ENCODE measurements at regions not wholly inside any gene's neighbourhood (a gene's known extent, or its start where the extent isn't known, plus 50 kb on each side); places are given as distances from the start of the nearest gene placed in this dataset.

GRCh38 chr5:143506836-143507552 lies 103.5 kb upstream of the NR3C1 start:
- BruUV-seq (replicated peaks) = no TSS peak
- no peaks in the 10 kb centered on the region for H3K79me2 ChIP-seq (ENCODE audit: control insufficient read depth, insufficient read depth, low read length)
- 0% methylated on average over 1 of the region's 1 CpG for WGBS (ENCODE audit: insufficient coverage, low coverage, missing lambda C conversion rate)
- FAIRE-seq = no peak
- no peak overlapping the region for H2AFZ ChIP-seq (ENCODE audit: low read depth, low read length)
- no peaks in the 10 kb centered on the region for H3K36me3 ChIP-seq (ENCODE audit: control insufficient read depth, insufficient read depth, low read length)
- no peak for ATAC-seq
- H4K20me1 ChIP-seq (replicated peaks; ENCODE audit: control insufficient read depth, insufficient read depth, low read length) = no peaks in the 10 kb centered on the region
- H3K9me1 ChIP-seq (ENCODE audit: control insufficient read depth, insufficient read depth, low read length) = no peaks in the 10 kb centered on the region
- CTCF ChIA-PET (ENCODE audit: low intra/inter-chr PET ratio) = no interaction called here
- intact Hi-C loops (cut with micrococcal nuclease) (no loop called here), in situ Hi-C loops (cut with MboI) (no loop called here)
- no peak for DNase-seq (ENCODE audit: extremely low read depth in 1 of 4, low spot score in 3 of 4)
- no peak overlapping the region for H3K9ac ChIP-seq (ENCODE audit: insufficient read depth in 1 of 2, low read depth in 2 of 2, low read length in 2 of 2)
- H3K9me3 ChIP-seq (replicated peaks; ENCODE audit: control insufficient read depth, insufficient read depth, low read depth, low read length) = no peaks in the 10 kb centered on the region
- POLR2A ChIA-PET = no interaction called here
- no peaks in the 10 kb centered on the region for H3K27me3 ChIP-seq (ENCODE audit: control insufficient read depth in 2 of 2, insufficient read depth in 2 of 2, low read length in 2 of 2)
- H3K4me2 ChIP-seq (ENCODE audit: insufficient read depth, low read length) = no peak overlapping the region
- no peaks in the 10 kb centered on the region for H3K4me1 ChIP-seq (replicated peaks in 1 of 2; ENCODE audit: control insufficient read depth in 2 of 2, insufficient read depth in 2 of 2, low read length in 2 of 2)
- no peak overlapping the region for H3K27ac ChIP-seq (ENCODE audit: extremely low read depth, low read depth, low read length)
- H3K4me3 ChIP-seq = no peak overlapping the region
- TF ChIP-seq KLF1 (tag; IDR thresholded peaks at IDR 0.05) (no peak), FOXJ3 (CRISPR knock-in tag; IDR thresholded peaks at IDR 0.05) (no peak), HBP1 (CRISPR knock-in tag; IDR thresholded peaks at IDR 0.05) (no peak), ESRRB (CRISPR knock-in tag; IDR thresholded peaks at IDR 0.05; ENCODE audit: borderline replicate concordance) (no peak), TCF7 (IDR thresholded peaks at IDR 0.05; ENCODE audit: borderline replicate concordance) (no peak), PRMT5 (CRISPR knock-in tag; IDR thresholded peaks at IDR 0.05) (no peak), SIRT6 (IDR thresholded peaks at IDR 0.05; ENCODE audit: low read depth, low read length) (no peak), ZBTB2 (IDR thresholded peaks at IDR 0.05) (no peak), ZNF398 (CRISPR knock-in tag; IDR thresholded peaks at IDR 0.05) (no peak), ILK (tag; IDR thresholded peaks at IDR 0.05; ENCODE audit: borderline replicate concordance, low read depth) (no peak), SPI1 (IDR thresholded peaks at IDR 0.05; ENCODE audit: borderline replicate concordance, low read depth, low read length) (no peak), GTF2B (IDR thresholded peaks at IDR 0.05; ENCODE audit: extremely low read depth, insufficient read length) (no peak), POLR2A (conservative IDR thresholded peaks at IDR 0.05) (no peak), ZNF785 (CRISPR knock-in tag; IDR thresholded peaks at IDR 0.05) (no peak), CHAMP1 (IDR thresholded peaks at IDR 0.05) (no peak), NR3C1 (CRISPR knock-in tag; IDR thresholded peaks at IDR 0.05) (no peak)

Measured in K562 (cell line).